GM12892 (cell line): ENCODE measurements at regions not wholly inside any gene's neighbourhood (a gene's known extent, or its start where the extent isn't known, plus 50 kb on each side); places are given as distances from the start of the nearest gene placed in this dataset.

Source experiments
- DNase-seq: peaks from one replicate; pipeline ENCODE4 v3.0.0; 2011; ENCODE audit not compliant: insufficient read length
- FAIRE-seq: peaks from 2 replicates; lab custom pipeline; 2011; peaks lifted over from hg19 to GRCh38; lab: Jason Lieb, UNC
- POLR2A ChIP-seq: IDR thresholded peaks from 2 replicates; pipeline ENCODE4 v1.6.1; 2011; ENCODE audit warnings: low read depth, low read length, control low read depth
- POLR2AphosphoS5 ChIP-seq: IDR thresholded peaks from 2 replicates; pipeline ENCODE4 v1.6.1; 2011; ENCODE audit warnings: low read depth, low read length, control low read depth
- TAF1 ChIP-seq: IDR thresholded peaks from 2 replicates; pipeline ENCODE4 v1.6.1; 2011; ENCODE audit warnings: low read depth, mild to moderate bottlenecking, control low read depth, low read length, borderline replicate concordance

- FAIRE-seq (no peak), DNase-seq (no peak)
- no peak for TF ChIP-seq TAF1
- TF ChIP-seq POLR2A, result no peak
- no peak for TF ChIP-seq POLR2AphosphoS5
Observed at GRCh38 chr10:91046869-91047268, 126.0 kb upstream of the ANKRD1 start.

- TF ChIP-seq POLR2AphosphoS5 (no peak), TAF1 (no peak), POLR2A (no peak)
- DNase-seq, result no peak
- no peak for FAIRE-seq
Observed at GRCh38 chr10:91048380-91048779, 127.5 kb upstream of the ANKRD1 start.

- TF ChIP-seq POLR2A, result no peak
- TF ChIP-seq TAF1, result no peak
- no peak for TF ChIP-seq POLR2AphosphoS5
- FAIRE-seq, result peak; percentile 21
- no peak for DNase-seq
Observed at GRCh38 chr10:91049296-91049987, 128.6 kb upstream of the ANKRD1 start.

GRCh38 chr10:91049988-91050360, 129.1 kb upstream of the ANKRD1 start:
- TF ChIP-seq TAF1 (no peak), POLR2A (no peak), POLR2AphosphoS5 (no peak)
- FAIRE-seq (no peak), DNase-seq (no peak)

- DNase-seq (no peak), FAIRE-seq (no peak)
- no peak for TF ChIP-seq POLR2A
Observed at GRCh38 chr10:91050371-91051034, 129.6 kb upstream of the ANKRD1 start.

- FAIRE-seq, result no peak
- DNase-seq, result no peak
- TF ChIP-seq TAF1 (no peak), POLR2A (no peak), POLR2AphosphoS5 (no peak)
Observed at GRCh38 chr10:91051829-91052228, 130.9 kb upstream of the ANKRD1 start.

- DNase-seq (no peak), FAIRE-seq (no peak)
- TF ChIP-seq POLR2A (no peak), TAF1 (no peak), POLR2AphosphoS5 (no peak)
Observed at GRCh38 chr10:91054325-91054724, 133.4 kb upstream of the ANKRD1 start.

- DNase-seq, result no peak
- no peak for FAIRE-seq
- TF ChIP-seq TAF1 (no peak), POLR2AphosphoS5 (no peak), POLR2A (no peak)
Observed at GRCh38 chr10:91061187-91061586, 140.3 kb upstream of the ANKRD1 start.

GRCh38 chr10:91061608-91062007, 140.7 kb upstream of the ANKRD1 start:
- no peak for FAIRE-seq

GRCh38 chr10:91062091-91062490, 141.2 kb upstream of the ANKRD1 start:
- TF ChIP-seq POLR2A (no peak), TAF1 (no peak), POLR2AphosphoS5 (no peak)
- no peak for DNase-seq
- no peak for FAIRE-seq

More at GRCh38 chr10:91061608-91062007, 140.7 kb upstream of the ANKRD1 start:
- TF ChIP-seq TAF1 (no peak), POLR2AphosphoS5 (no peak), POLR2A (no peak)
- no peak for DNase-seq

GRCh38 chr10:91071786-91072185, 148.7 kb upstream of the PCGF5 start:
- no peak for FAIRE-seq
- no peak for DNase-seq
- no peak for TF ChIP-seq POLR2AphosphoS5

GRCh38 chr10:91073286-91073979, 147.0 kb upstream of the PCGF5 start:
- DNase-seq, result no peak
- no peak for FAIRE-seq
- TF ChIP-seq TAF1 (no peak), POLR2AphosphoS5 (no peak), POLR2A (no peak)
